ENCODE measurements at regions not wholly inside any gene's neighbourhood (a gene's known extent, or its start where the extent isn't known, plus 50 kb on each side); places are given as distances from the start of the nearest gene placed in this dataset.
"Not testable (repeated sequence)": the region's sequence is repeated elsewhere in the genome, so short reads cannot be mapped to it uniquely, and the experiment has no call there.

DNA sequence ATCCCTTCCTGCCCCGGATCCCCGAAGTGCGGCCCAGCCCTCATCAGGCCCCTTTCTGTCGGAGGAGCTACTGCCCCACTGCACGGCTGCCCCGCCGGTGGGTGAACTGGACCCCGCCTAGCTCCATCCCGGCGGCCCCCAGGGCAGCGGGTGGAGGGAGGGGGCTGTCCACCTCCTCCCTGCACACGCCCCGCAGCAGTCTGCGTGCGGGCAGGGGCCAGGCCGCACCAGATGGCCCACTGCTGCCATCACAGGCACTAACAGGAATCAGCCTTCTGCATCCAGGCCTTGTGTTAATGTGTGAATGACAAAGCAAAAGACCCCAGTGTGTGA is 54.9 kb upstream of the UNC93A start:
- H3K4me3 Mint-ChIP-seq (ENCODE audit: low read depth, unreplicated experiment) = no peak overlapping the region
- H3K9me3 Mint-ChIP-seq (ENCODE audit: low read depth, unreplicated experiment) = no peaks in the 10 kb centered on the region
- H3K4me1 Mint-ChIP-seq (ENCODE audit: low read depth, unreplicated experiment) = no peaks in the 10 kb centered on the region
- CTCF ChIA-PET = interaction anchor here (0.7 kb wide), 1 partner anchor 374 kb away, joined by 3 read pairs; no protein-coding TSS in a partner anchor
- TF ChIP-seq, protein P1, sequence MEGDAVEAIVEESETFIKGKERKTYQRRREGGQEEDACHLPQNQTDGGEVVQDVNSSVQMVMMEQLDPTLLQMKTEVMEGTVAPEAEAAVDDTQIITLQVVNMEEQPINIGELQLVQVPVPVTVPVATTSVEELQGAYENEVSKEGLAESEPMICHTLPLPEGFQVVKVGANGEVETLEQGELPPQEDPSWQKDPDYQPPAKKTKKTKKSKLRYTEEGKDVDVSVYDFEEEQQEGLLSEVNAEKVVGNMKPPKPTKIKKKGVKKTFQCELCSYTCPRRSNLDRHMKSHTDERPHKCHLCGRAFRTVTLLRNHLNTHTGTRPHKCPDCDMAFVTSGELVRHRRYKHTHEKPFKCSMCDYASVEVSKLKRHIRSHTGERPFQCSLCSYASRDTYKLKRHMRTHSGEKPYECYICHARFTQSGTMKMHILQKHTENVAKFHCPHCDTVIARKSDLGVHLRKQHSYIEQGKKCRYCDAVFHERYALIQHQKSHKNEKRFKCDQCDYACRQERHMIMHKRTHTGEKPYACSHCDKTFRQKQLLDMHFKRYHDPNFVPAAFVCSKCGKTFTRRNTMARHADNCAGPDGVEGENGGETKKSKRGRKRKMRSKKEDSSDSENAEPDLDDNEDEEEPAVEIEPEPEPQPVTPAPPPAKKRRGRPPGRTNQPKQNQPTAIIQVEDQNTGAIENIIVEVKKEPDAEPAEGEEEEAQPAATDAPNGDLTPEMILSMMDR (IDR thresholded peaks at IDR 0.05; ENCODE audit: unreplicated experiment) = no peak
- intact Hi-C loops (cut with micrococcal nuclease; ENCODE audit: unreplicated experiment) = no loop called here
- no peaks in the 10 kb centered on the region for H3K36me3 Mint-ChIP-seq (ENCODE audit: insufficient read depth, unreplicated experiment)
- H3K27ac Mint-ChIP-seq (ENCODE audit: unreplicated experiment) = no peak overlapping the region
- no TSS peak for BruUV-seq (replicated peaks)
- peaks cover 60% of the 10 kb centered on the region for H3K27me3 Mint-ChIP-seq (ENCODE audit: unreplicated experiment)
- DNase-seq = no peak

DNA sequence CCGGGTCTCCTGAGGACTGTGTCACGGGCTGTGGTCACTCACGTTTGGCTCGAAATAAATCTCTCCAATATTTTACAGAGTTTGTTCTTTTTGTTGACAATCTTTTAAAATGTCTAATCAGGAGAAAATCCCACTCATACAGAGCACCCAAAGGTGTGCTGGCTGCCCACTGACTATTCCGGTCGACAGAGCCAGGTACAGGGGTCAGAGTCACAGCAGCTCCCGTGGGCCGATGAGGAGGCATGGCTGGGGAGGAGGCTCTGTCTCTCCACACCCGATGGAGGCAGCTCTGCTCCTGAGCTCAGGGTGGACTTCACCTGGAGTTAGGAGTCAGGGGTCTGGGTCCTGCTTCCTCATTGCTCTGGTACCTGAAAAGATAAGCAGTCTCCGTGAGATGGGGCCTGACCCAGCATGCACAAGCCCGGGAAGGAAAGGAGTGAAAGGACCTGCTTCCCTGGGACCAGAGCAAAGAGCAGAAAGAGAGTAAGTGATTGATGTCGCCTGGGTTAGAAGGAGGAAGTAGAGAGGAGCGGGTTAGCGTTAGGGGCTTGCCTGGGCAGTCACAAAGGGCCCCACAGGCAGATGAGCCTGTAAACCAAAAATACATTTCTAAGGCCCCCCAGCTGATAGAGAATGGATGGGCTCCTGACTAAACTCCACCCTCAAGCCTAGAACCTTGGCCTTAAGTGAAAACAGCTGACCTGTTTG is 53.5 kb upstream of the UNC93A start:
- Mint-ChIP-seq H3K9me3 (ENCODE audit: low read depth, unreplicated experiment) (no peaks in the 10 kb centered on the region), H3K36me3 (ENCODE audit: insufficient read depth, unreplicated experiment) (no peaks in the 10 kb centered on the region), H3K4me1 (ENCODE audit: low read depth, unreplicated experiment) (no peaks in the 10 kb centered on the region), H3K27me3 (ENCODE audit: unreplicated experiment) (peaks cover 67% of the 10 kb centered on the region), H3K27ac (ENCODE audit: unreplicated experiment) (no peak overlapping the region), H3K4me3 (ENCODE audit: low read depth, unreplicated experiment) (no peak overlapping the region)
- TF ChIP-seq, protein P1 (IDR thresholded peaks at IDR 0.05; ENCODE audit: unreplicated experiment) = no peak
- no peak for DNase-seq
- intact Hi-C loops (cut with micrococcal nuclease; ENCODE audit: unreplicated experiment) = no loop called here
- CTCF ChIA-PET = no interaction called here
- BruUV-seq (replicated peaks) = no TSS peak

DNA sequence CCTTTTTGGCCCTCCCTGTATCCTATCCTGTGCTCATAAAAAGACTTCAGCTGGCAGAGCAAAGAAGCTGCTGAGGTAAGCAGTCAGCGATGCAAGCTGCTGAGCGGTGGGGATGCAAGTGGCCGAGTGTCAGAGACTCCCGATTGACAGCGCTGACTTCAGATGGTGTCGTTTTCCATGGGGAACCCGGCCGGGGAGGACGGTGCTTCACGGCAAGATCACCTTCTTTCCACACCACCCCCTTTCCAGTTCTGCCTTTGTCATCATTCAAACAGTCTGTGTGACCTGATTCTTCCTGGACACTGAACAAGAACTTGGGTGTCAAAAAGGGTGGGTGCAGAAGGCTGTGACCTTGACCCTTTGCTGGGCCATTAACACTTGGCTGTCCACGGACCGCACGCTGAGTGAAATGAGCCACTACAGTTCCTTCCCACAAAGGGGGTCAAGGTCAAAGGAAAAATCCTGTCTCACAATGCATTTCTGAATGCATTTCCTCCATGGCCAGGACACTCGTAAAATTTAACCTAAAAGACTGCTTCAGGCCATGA is 52.9 kb upstream of the UNC93A start:
- Mint-ChIP-seq H3K4me1 (ENCODE audit: low read depth, unreplicated experiment) (no peaks in the 10 kb centered on the region), H3K36me3 (ENCODE audit: insufficient read depth, unreplicated experiment) (no peaks in the 10 kb centered on the region), H3K9me3 (ENCODE audit: low read depth, unreplicated experiment) (no peaks in the 10 kb centered on the region), H3K27ac (ENCODE audit: unreplicated experiment) (no peak overlapping the region), H3K4me3 (ENCODE audit: low read depth, unreplicated experiment) (no peak overlapping the region), H3K27me3 (ENCODE audit: unreplicated experiment) (peaks cover 70% of the 10 kb centered on the region)
- BruUV-seq (replicated peaks) = no TSS peak
- CTCF ChIA-PET = no interaction called here
- intact Hi-C loops (cut with micrococcal nuclease; ENCODE audit: unreplicated experiment) = no loop called here
- no peak for DNase-seq
- TF ChIP-seq, protein P1 (IDR thresholded peaks at IDR 0.05; ENCODE audit: unreplicated experiment) = no peak

DNA sequence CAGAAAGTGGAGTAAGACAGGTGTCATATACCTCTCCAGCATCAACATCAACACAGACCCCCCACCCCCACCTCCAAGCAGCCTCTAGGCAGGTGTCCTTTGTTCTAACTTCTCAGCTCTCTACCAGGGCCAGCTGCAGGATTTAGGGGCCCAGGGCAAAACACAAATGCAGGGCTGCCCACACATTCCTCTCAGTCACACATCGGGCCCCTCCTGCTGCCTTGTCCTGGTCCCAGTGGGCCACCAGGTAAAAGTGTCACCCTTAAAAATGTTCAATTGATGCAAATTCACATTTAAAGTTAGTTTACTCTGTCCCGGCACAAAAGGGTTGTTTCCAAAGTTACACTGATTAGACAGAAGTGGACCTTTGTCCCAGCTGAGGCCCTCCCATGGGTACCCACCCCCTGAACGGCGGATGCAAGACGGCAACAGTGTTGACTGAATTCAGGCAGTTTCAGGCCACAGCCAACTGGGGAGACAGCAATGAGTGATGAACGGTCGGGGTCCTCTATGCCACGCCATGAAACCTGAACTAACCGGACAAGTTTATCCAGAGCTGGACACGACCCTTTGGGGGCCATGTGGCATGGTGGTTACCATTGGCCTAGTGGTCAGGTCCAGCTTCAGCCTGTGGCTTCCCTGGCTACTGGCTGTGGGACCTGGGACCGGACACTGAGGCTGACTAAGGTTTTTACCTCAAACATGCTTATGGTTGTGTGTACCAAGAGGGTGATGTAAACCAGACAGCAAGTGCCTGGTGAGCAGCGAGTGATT is 52.2 kb upstream of the UNC93A start:
- CTCF ChIA-PET = interaction anchor here (0.6 kb wide), 1 partner anchor 741 kb away, joined by 3 read pairs; no protein-coding TSS in a partner anchor
- TF ChIP-seq, protein P1 (IDR thresholded peaks at IDR 0.05; ENCODE audit: unreplicated experiment) = no peak

DNA sequence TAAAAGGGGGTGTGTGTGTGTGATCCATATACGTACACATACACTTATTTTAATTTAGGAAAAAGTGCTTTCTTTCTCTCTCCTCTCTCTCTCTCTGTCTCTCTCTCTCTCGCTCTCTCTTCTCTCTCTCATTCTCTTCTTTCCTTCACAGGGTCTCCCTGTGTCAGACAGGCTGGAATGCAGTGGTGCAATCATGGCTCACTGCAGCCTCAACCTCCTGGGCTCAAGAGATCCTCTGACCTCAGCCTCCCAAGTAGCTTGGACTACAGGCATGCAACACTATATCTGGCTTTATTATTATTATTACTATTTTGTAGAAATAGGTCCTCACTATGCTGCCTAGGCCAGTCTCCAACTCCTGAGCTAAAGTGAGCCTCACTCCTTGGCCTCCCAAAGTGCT is 51.6 kb upstream of the UNC93A start:
- BruUV-seq (replicated peaks); DNase-seq; H3K36me3 Mint-ChIP-seq (ENCODE audit: insufficient read depth, unreplicated experiment); H3K9me3 Mint-ChIP-seq (ENCODE audit: low read depth, unreplicated experiment); H3K27ac Mint-ChIP-seq (ENCODE audit: unreplicated experiment); intact Hi-C loops (cut with micrococcal nuclease; ENCODE audit: unreplicated experiment); H3K4me3 Mint-ChIP-seq (ENCODE audit: low read depth, unreplicated experiment); CTCF ChIA-PET; H3K4me1 Mint-ChIP-seq (ENCODE audit: low read depth, unreplicated experiment): not testable (repeated sequence)
- H3K27me3 Mint-ChIP-seq (ENCODE audit: unreplicated experiment) = peaks cover 58% of the 10 kb centered on the region

More for the DNA sequence above, 52.2 kb upstream of the UNC93A start:
- no TSS peak for BruUV-seq (replicated peaks)
- no peaks in the 10 kb centered on the region for H3K36me3 Mint-ChIP-seq (ENCODE audit: insufficient read depth, unreplicated experiment)
- no peaks in the 10 kb centered on the region for H3K4me1 Mint-ChIP-seq (ENCODE audit: low read depth, unreplicated experiment)
- DNase-seq = no peak
- H3K27ac Mint-ChIP-seq (ENCODE audit: unreplicated experiment) = no peak overlapping the region
- H3K27me3 Mint-ChIP-seq (ENCODE audit: unreplicated experiment) = peaks cover 64% of the 10 kb centered on the region
- intact Hi-C loops (cut with micrococcal nuclease; ENCODE audit: unreplicated experiment) = no loop called here
- no peaks in the 10 kb centered on the region for H3K9me3 Mint-ChIP-seq (ENCODE audit: low read depth, unreplicated experiment)
- no peak overlapping the region for H3K4me3 Mint-ChIP-seq (ENCODE audit: low read depth, unreplicated experiment)
